ENCODE measurements at regions not wholly inside any gene's neighbourhood (a gene's known extent, or its start where the extent isn't known, plus 50 kb on each side); places are given as distances from the start of the nearest gene placed in this dataset.

GRCh38 chr12:116353958-116354357 is 76.5 kb upstream of the MED13L start:
- no peak for DNase-seq
- H3K4me1 Mint-ChIP-seq (ENCODE audit: low read depth), result peaks cover 5% of the 10 kb centered on the region
- ATAC-seq, result no peak
- no peaks in the 10 kb centered on the region for H3K27me3 Mint-ChIP-seq (ENCODE audit: low read depth)
- H3K4me3 Mint-ChIP-seq, result no peak overlapping the region
- H3K36me3 Mint-ChIP-seq (ENCODE audit: insufficient read depth), result no peaks in the 10 kb centered on the region
- H3K9me3 Mint-ChIP-seq, result no peaks in the 10 kb centered on the region

GRCh38 chr12:116354534-116354933 is 77.0 kb upstream of the MED13L start:
- Mint-ChIP-seq H3K9me3 (no peaks in the 10 kb centered on the region), H3K4me3 (no peak overlapping the region), H3K36me3 (ENCODE audit: insufficient read depth) (no peaks in the 10 kb centered on the region), H3K4me1 (ENCODE audit: low read depth) (peaks cover 11% of the 10 kb centered on the region), H3K27me3 (ENCODE audit: low read depth) (no peaks in the 10 kb centered on the region)
- DNase-seq, result no peak
- no peak for ATAC-seq

DNA sequence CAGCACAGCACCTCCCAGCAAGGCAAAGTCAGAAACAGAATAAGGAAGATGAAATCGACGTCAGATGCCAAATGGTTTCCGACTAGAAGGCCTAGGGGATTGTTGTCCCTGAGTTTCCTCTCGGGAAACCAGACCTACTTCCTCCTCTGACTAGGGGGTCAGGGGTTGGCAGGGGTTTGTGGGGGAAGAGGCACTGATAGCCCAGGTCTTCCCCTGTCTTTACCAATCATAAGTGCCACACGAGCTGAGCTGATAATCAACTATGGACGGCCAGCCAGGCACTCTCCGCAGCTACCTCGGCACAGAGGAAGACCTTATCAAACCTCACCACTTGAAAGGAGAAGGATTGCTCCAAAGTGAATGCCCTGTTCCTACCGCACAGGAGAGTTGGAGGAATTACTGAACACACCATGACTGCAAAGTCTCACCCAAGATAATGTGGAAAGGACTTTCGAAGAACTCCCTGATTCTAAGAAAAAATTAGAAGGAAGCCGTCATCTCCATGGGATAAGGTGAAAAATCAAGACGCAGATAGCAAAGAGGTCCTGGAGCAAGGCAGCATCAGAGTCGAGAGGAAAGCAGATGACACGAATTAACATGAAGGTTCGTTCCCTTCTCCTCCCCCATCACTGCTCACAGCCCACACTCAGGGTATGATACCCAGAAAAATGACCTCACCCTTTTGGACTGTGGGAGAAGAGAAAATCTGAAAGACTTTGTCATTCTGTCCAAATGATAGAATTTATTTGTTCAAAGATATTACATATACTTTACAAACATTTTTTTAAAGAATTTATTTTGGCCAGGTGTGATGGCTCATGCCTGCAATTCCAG is 77.7 kb upstream of the MED13L start:
- no peak overlapping the region for H3K4me3 Mint-ChIP-seq
- no peaks in the 10 kb centered on the region for H3K27me3 Mint-ChIP-seq (ENCODE audit: low read depth)
- no peak for DNase-seq
- H3K36me3 Mint-ChIP-seq (ENCODE audit: insufficient read depth), result no peaks in the 10 kb centered on the region
- ATAC-seq, result no peak
- H3K9me3 Mint-ChIP-seq, result no peaks in the 10 kb centered on the region
- peaks cover 15% of the 10 kb centered on the region for H3K4me1 Mint-ChIP-seq (ENCODE audit: low read depth)

DNA sequence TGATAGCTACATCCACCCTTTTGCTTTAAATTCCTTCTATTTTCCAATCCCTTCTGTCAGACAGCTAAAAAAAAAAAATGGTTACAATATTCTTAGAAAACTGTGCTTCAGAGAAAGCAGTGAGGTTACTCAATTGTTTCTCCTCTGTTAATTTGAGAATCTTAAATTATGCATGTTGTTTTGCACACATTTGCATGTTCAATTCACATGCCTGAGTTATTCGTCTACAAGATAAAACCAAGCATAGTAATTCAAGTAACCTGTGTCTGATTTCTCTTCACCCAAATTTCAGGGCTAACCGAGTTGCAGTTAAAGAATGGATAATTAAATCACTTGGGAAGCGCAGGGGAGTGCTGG is 81.0 kb upstream of the MED13L start:
- Mint-ChIP-seq H3K36me3 (ENCODE audit: insufficient read depth) (no peaks in the 10 kb centered on the region), H3K9me3 (no peaks in the 10 kb centered on the region), H3K27me3 (ENCODE audit: low read depth) (no peaks in the 10 kb centered on the region), H3K4me3 (no peak overlapping the region), H3K4me1 (ENCODE audit: low read depth) (peaks cover 26% of the 10 kb centered on the region)
- no peak for ATAC-seq
- no peak for DNase-seq

DNA sequence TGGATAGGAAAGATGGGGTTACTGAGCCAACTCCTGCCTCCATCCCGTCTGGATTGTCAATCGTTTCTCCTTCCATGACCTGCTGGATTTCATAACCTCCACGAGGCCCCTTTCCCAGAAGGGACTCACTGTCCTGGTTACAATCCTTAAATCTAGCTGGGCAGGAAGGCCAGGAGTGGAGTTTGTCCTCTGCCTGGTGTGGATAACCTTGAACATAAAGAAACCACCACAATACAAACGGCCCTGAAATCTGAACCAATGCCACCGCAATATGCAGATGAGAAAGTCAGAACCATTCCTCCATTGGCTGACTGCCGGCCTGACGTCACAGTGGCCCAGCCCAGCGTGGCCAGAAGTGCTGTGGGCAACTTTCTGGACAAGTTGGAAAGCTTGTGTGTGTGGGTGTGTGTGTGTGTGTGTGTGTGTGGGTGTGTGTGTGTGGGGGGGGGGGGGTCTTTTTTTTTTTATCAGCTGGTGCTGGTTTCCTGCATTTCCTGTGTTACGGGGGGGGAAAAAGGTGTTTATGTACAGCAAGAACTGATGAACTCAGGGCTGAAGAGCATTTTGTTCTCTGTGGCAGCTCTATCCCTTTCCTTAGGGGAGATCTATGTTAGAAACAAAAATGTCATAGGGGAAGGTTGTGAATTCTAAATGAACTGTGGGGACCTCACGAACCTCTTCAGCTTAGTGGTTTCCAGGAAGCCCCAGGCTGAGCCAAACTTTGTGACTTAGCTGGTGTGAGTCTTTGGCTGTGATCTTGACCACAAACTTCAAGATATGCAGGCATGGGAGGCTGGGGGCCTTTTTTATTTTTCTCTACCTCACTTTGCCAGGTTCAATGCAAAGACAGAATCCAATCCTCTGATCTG is 81.6 kb upstream of the MED13L start:
- ATAC-seq (peak; percentile 86 to 91), DNase-seq (peak; percentile 50)
- peaks cover 26% of the 10 kb centered on the region for H3K4me1 Mint-ChIP-seq (ENCODE audit: low read depth)
- no peaks in the 10 kb centered on the region for H3K27me3 Mint-ChIP-seq (ENCODE audit: low read depth)
- peak overlapping the region; percentile 67 for H3K4me3 Mint-ChIP-seq
- H3K9me3 Mint-ChIP-seq, result no peaks in the 10 kb centered on the region
- no peaks in the 10 kb centered on the region for H3K36me3 Mint-ChIP-seq (ENCODE audit: insufficient read depth)

- H3K9me3 Mint-ChIP-seq, result no peaks in the 10 kb centered on the region
- peaks cover 26% of the 10 kb centered on the region for H3K4me1 Mint-ChIP-seq (ENCODE audit: low read depth)
Measured at GRCh38 chr12:116360579-116361413, 83.3 kb upstream of the MED13L start.

GRCh38 chr12:116361414-116362223 is 84.1 kb upstream of the MED13L start:
- DNase-seq, result no peak
- H3K9me3 Mint-ChIP-seq, result no peaks in the 10 kb centered on the region
- no peak for ATAC-seq
- no peaks in the 10 kb centered on the region for H3K36me3 Mint-ChIP-seq (ENCODE audit: insufficient read depth)
- H3K4me1 Mint-ChIP-seq (ENCODE audit: low read depth), result peaks cover 26% of the 10 kb centered on the region
- no peak overlapping the region for H3K4me3 Mint-ChIP-seq
- H3K27me3 Mint-ChIP-seq (ENCODE audit: low read depth), result no peaks in the 10 kb centered on the region

More at GRCh38 chr12:116360579-116361413, 83.3 kb upstream of the MED13L start:
- Mint-ChIP-seq H3K4me3 (peak overlapping the region; percentile 37), H3K36me3 (ENCODE audit: insufficient read depth) (no peaks in the 10 kb centered on the region), H3K27me3 (ENCODE audit: low read depth) (no peaks in the 10 kb centered on the region)
- ATAC-seq (no peak), DNase-seq (no peak)

DNA sequence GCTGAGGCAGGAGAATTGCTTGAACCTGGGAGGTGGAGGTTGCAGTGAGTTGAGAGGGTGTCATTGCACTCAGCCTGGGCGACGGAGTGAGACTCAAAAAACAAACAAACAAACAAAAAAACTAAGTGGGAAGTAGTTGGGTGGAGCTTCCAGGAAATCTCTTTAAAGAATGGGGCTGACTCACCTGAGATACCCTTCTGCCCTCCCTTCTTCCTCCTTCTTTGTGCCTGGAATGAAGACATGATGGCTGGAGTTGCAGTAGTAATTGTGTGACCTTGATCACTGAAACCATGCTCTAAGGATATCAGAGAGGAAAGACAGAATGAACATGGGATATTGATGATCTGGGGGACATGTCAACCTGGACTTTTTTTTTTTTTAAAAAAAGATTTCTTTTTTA is 87.6 kb upstream of the MED13L start:
- no peaks in the 10 kb centered on the region for H3K9me3 Mint-ChIP-seq
- ATAC-seq, result no peak

DNA sequence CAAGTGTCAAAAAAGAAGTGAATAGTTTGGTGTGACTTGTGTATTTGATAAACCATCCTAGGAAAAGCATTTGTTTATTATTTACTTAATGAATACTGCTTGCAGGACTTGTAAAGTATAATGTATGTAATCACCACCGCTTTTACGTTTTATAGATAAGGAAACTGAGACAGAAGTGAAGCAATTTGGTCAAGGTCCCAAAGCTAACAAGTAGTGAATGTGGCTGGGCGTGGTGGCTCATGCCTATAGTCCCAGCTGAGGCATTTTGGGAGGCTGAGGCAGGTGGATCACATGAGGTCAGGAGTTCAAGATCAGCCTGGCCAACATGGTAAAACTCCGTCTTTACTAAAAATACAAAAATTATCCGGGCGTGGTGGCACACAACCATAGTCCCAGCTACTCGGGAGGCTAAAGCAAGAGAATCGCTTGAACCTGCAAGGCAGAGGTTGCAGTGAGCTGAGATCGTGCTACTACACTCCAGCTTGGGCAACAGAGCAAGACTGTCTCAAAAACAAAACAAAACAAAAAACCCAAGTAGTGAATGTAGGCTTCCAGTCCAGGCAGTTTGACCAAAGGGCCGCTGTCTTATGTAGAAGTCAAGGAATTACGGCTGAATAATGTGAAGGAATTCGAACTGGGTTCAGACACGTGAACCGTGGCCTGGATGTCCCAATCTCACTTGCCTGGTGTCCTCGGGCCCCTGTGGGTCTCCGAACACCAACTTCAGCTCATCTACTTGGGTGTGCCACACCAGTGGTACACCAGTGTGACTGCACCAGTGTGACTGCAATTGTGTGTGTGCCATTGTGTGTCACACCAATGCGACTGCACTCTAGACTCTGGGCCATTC is 88.3 kb upstream of the MED13L start:
- ATAC-seq (no peak), DNase-seq (no peak)
- Mint-ChIP-seq H3K4me1 (ENCODE audit: low read depth) (peaks cover 6% of the 10 kb centered on the region), H3K9me3 (no peaks in the 10 kb centered on the region), H3K27me3 (ENCODE audit: low read depth) (no peaks in the 10 kb centered on the region), H3K36me3 (ENCODE audit: insufficient read depth) (no peaks in the 10 kb centered on the region), H3K4me3 (no peak overlapping the region)

More for the DNA sequence above, 87.6 kb upstream of the MED13L start:
- no peak for DNase-seq
- Mint-ChIP-seq H3K4me1 (ENCODE audit: low read depth) (peaks cover 11% of the 10 kb centered on the region), H3K27me3 (ENCODE audit: low read depth) (no peaks in the 10 kb centered on the region), H3K4me3 (no peak overlapping the region), H3K36me3 (ENCODE audit: insufficient read depth) (no peaks in the 10 kb centered on the region)

GRCh38 chr12:116366456-116366776 is 88.9 kb upstream of the MED13L start:
- H3K9me3 Mint-ChIP-seq, result no peaks in the 10 kb centered on the region
- H3K4me1 Mint-ChIP-seq (ENCODE audit: low read depth), result peaks cover 2% of the 10 kb centered on the region
- H3K36me3 Mint-ChIP-seq (ENCODE audit: insufficient read depth), result no peaks in the 10 kb centered on the region
- ATAC-seq, result no peak
- H3K27me3 Mint-ChIP-seq (ENCODE audit: low read depth), result no peaks in the 10 kb centered on the region
- no peak for DNase-seq
- H3K4me3 Mint-ChIP-seq, result no peak overlapping the region

DNA sequence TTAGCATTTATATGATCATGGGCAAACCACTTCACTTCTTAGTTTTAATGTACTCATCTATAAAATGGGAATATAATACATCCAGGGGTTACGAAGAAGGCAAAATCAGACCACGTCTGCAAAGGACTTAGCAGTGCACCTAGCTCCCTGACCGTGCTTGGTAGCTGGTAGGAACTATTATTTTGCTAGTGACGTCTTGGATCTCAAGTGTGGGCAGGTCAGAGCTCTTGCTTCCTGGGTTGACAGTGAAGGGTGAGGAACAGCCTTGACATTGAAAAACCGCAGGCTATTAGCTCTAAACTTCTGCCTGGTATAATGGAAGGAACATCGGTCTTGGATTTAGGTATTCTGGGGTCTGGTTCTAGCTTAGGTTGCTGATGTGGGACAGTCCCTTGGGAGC is 89.3 kb upstream of the MED13L start:
- ATAC-seq (no peak), DNase-seq (no peak)
- Mint-ChIP-seq H3K9me3 (no peaks in the 10 kb centered on the region), H3K36me3 (ENCODE audit: insufficient read depth) (no peaks in the 10 kb centered on the region), H3K27me3 (ENCODE audit: low read depth) (no peaks in the 10 kb centered on the region), H3K4me3 (no peak overlapping the region), H3K4me1 (ENCODE audit: low read depth) (no peaks in the 10 kb centered on the region)

- ATAC-seq, result no peak
- Mint-ChIP-seq H3K4me3 (no peak overlapping the region), H3K36me3 (ENCODE audit: insufficient read depth) (no peaks in the 10 kb centered on the region), H3K9me3 (no peaks in the 10 kb centered on the region), H3K27me3 (ENCODE audit: low read depth) (no peaks in the 10 kb centered on the region), H3K4me1 (ENCODE audit: low read depth) (no peaks in the 10 kb centered on the region)
- DNase-seq, result no peak
Measured at GRCh38 chr12:116368196-116369194, 91.0 kb upstream of the MED13L start.

All from activated T-cell treated with anti-CD3 and anti-CD28 coated beads, Interleukin-2, amount 50 U/mL, for 4 hours (primary cell).